Endodermal cell (in vitro differentiated cells): ENCODE measurements at regions not wholly inside any gene's neighbourhood (a gene's known extent, or its start where the extent isn't known, plus 50 kb on each side); places are given as distances from the start of the nearest gene placed in this dataset.
"Not testable (repeated sequence)": the region's sequence is repeated elsewhere in the genome, so short reads cannot be mapped to it uniquely, and the experiment has no call there.

Experiments used
- DNase-seq: peaks from one replicate; pipeline ENCODE4 v3.0.0-alpha.2; 2017
- H3K27ac ChIP-seq: 2 replicates; pipeline ENCODE4 v1.5.1; 2013; ENCODE audit warnings: mild to moderate bottlenecking, low read depth, low read length, moderate library complexity
- H3K27me3 ChIP-seq: 2 replicates; pipeline ENCODE4 v1.6.1; 2013; ENCODE audit warnings: mild to moderate bottlenecking, low read length, moderate library complexity; ENCODE audit not compliant: insufficient read depth, control insufficient read depth, poor library complexity, severe bottlenecking
- H3K36me3 ChIP-seq: 2 replicates; pipeline ENCODE4 v1.7.0; 2013; ENCODE audit warnings: mild to moderate bottlenecking, low read length, moderate library complexity; ENCODE audit not compliant: control insufficient read depth, insufficient read depth
- H3K4me1 ChIP-seq: one replicate; pipeline ENCODE4 v1.7.0; 2013; ENCODE audit warnings: low read length; ENCODE audit not compliant: control insufficient read depth, insufficient read depth
- H3K4me3 ChIP-seq: 2 replicates; pipeline ENCODE4 v1.5.1; 2013; ENCODE audit warnings: mild to moderate bottlenecking, low read length, moderate library complexity
- H3K9ac ChIP-seq: 2 replicates; pipeline ENCODE4 v1.6.1; 2013; ENCODE audit warnings: mild to moderate bottlenecking, low read length, moderate library complexity; ENCODE audit not compliant: poor library complexity, severe bottlenecking; ENCODE audit errors: extremely low read depth
- H3K9me3 ChIP-seq: 2 replicates; pipeline ENCODE4 v1.6.1; 2013; ENCODE audit warnings: mild to moderate bottlenecking, low read length, moderate library complexity; ENCODE audit not compliant: control insufficient read depth
- H3K27ac Mint-ChIP-seq: 2 replicates; pipeline ENCODE4 v1.8.0; 2020; ENCODE audit warnings: mixed read lengths
- H3K27me3 Mint-ChIP-seq: 2 replicates; pipeline ENCODE4 v1.8.0; 2021; ENCODE audit warnings: mild to moderate bottlenecking, mixed read lengths; ENCODE audit not compliant: insufficient read depth
- H3K36me3 Mint-ChIP-seq: 2 replicates; pipeline ENCODE4 v1.8.0; 2020; ENCODE audit warnings: low read depth, mixed read lengths
- H3K4me1 Mint-ChIP-seq: 2 replicates; pipeline ENCODE4 v1.8.0; 2020; ENCODE audit warnings: mixed read lengths
- H3K4me3 Mint-ChIP-seq: 2 replicates; pipeline ENCODE4 v1.8.0; 2020; ENCODE audit warnings: mild to moderate bottlenecking, moderate library complexity, mixed read lengths
- H3K9me3 Mint-ChIP-seq: 2 replicates; pipeline ENCODE4 v1.8.0; 2020; ENCODE audit warnings: mild to moderate bottlenecking, mixed read lengths
- CTCF ChIP-seq: fragments of 200-600 bp; sonication (generic); conservative IDR thresholded peaks from 2 replicates; pipeline ENCODE4 v1.5.0; 2021; ENCODE audit warnings: antibody characterized with exemption, mild to moderate bottlenecking
- WGBS, 2 experiments: methylation state at CpG; one replicate each; pipeline versions ENCODE4 v1.1.5 to v1.1.7; 2013; ENCODE audit warnings: missing lambda C conversion rate in 2 of 2, mixed read lengths in 1 of 2; ENCODE audit not compliant: insufficient coverage in 1 of 2, insufficient read length in 1 of 2; 5-methylcytosine and 5-hydroxymethylcytosine counted together

GRCh38 chr20:43383026-43383795, 74.5 kb upstream of the SRSF6 start:
- Histone ChIP-seq H3K4me3 (no peak overlapping the region), H3K27me3 (no peaks in the 10 kb centered on the region), H3K36me3 (no peaks in the 10 kb centered on the region), H3K27ac (no peak overlapping the region), H3K9ac (no peak overlapping the region), H3K9me3 (no peaks in the 10 kb centered on the region), H3K4me1 (no peaks in the 10 kb centered on the region)
- Mint-ChIP-seq H3K9me3 (no peaks in the 10 kb centered on the region), H3K27me3 (peaks cover 1% of the 10 kb centered on the region), H3K27ac (no peak overlapping the region), H3K4me1 (peaks cover 23% of the 10 kb centered on the region), H3K36me3 (no peaks in the 10 kb centered on the region), H3K4me3 (no peak overlapping the region)
- TF ChIP-seq CTCF = no peak
- DNase-seq = no peak
- 90 to 92% methylated on average over 2 to 8 of the region's 8 CpGs for WGBS, 2 experiments

GRCh38 chr20:43382135-43382534, 75.6 kb upstream of the SRSF6 start:
- 83 to 100% methylated on average over 2 to 6 of the region's 6 CpGs for WGBS, 2 experiments
- not testable (repeated sequence) for H3K9me3 Mint-ChIP-seq, H3K36me3 ChIP-seq, H3K9ac ChIP-seq, H3K9me3 ChIP-seq, H3K27ac ChIP-seq, H3K4me1 ChIP-seq, H3K27me3 ChIP-seq, H3K4me3 Mint-ChIP-seq, H3K27me3 Mint-ChIP-seq, H3K4me3 ChIP-seq, DNase-seq, H3K36me3 Mint-ChIP-seq
- peak overlapping the region; percentile 44 for H3K27ac Mint-ChIP-seq
- peaks cover 23% of the 10 kb centered on the region for H3K4me1 Mint-ChIP-seq

- not testable (repeated sequence) for H3K36me3 Mint-ChIP-seq, H3K27ac ChIP-seq, H3K36me3 ChIP-seq, H3K27me3 ChIP-seq, H3K9me3 ChIP-seq, H3K9ac ChIP-seq, H3K4me1 ChIP-seq, DNase-seq, H3K4me3 ChIP-seq, H3K4me3 Mint-ChIP-seq, H3K27me3 Mint-ChIP-seq, H3K27ac Mint-ChIP-seq, H3K9me3 Mint-ChIP-seq
- peaks cover 23% of the 10 kb centered on the region for H3K4me1 Mint-ChIP-seq
- 87 to 95% methylated on average over 6 to 9 of the region's 9 CpGs for WGBS, 2 experiments
Measured at GRCh38 chr20:43381533-43381932, 76.2 kb upstream of the SRSF6 start.

- no peaks in the 10 kb centered on the region for H3K4me1 ChIP-seq
- no peaks in the 10 kb centered on the region for H3K36me3 Mint-ChIP-seq
- no peak overlapping the region for H3K9ac ChIP-seq
- H3K9me3 ChIP-seq = no peaks in the 10 kb centered on the region
- no peak overlapping the region for H3K27ac Mint-ChIP-seq
- no peak overlapping the region for H3K27ac ChIP-seq
- peaks cover 21% of the 10 kb centered on the region for H3K4me1 Mint-ChIP-seq
- no peak for DNase-seq
- H3K27me3 ChIP-seq = no peaks in the 10 kb centered on the region
- no peak for TF ChIP-seq CTCF
- H3K36me3 ChIP-seq = no peaks in the 10 kb centered on the region
- no peaks in the 10 kb centered on the region for H3K9me3 Mint-ChIP-seq
- no peak overlapping the region for H3K4me3 ChIP-seq
- no peak overlapping the region for H3K4me3 Mint-ChIP-seq
- WGBS, 2 experiments = 90 to 93% methylated on average over 4 of the region's 4 CpGs
- peaks cover 1% of the 10 kb centered on the region for H3K27me3 Mint-ChIP-seq
Measured at GRCh38 chr20:43379239-43379917, 78.3 kb upstream of the SRSF6 start.
